Activated naive CD8-positive, alpha-beta T cell treated with anti-CD3 and anti-CD28 coated beads, Interleukin-2, amount 10 ng/mL, durations not matched to agents 7 days and 5 days (primary cell): ENCODE measurements at regions not wholly inside any gene's neighbourhood (a gene's known extent, or its start where the extent isn't known, plus 50 kb on each side); places are given as distances from the start of the nearest gene placed in this dataset.

Source experiments
- ATAC-seq: fragments of 150-1000 bp; cut with Tn5 transposase; one replicate; pipeline ENCODE4 v1.10.0; 2021; ENCODE audit warnings: low read depth, moderate library complexity
- POLR2A ChIA-PET: fragments of 350-600 bp; sonication (Branson Sonifier 250); formaldehyde crosslinking; loops from one replicate; lab custom pipeline; 2021; ENCODE audit warnings: antibody characterized with exemption; lab: Charles Lee
- DNase-seq: peaks from one replicate; pipeline ENCODE4 v3.0.0; 2021
- H3K27ac Mint-ChIP-seq: one replicate; pipeline ENCODE4 v1.8.0; 2022; ENCODE audit warnings: mild to moderate bottlenecking, mixed read lengths
- H3K27me3 Mint-ChIP-seq: one replicate; pipeline ENCODE4 v1.8.0; 2022; ENCODE audit warnings: mild to moderate bottlenecking, moderate library complexity, mixed read lengths
- H3K36me3 Mint-ChIP-seq: one replicate; pipeline ENCODE4 v1.8.0; 2021; ENCODE audit warnings: mild to moderate bottlenecking, mixed read lengths
- H3K4me1 Mint-ChIP-seq: one replicate; pipeline ENCODE4 v1.8.0; 2021; ENCODE audit warnings: mixed read lengths
- H3K4me3 Mint-ChIP-seq: one replicate; pipeline ENCODE4 v1.8.0; 2022; ENCODE audit warnings: mild to moderate bottlenecking, moderate library complexity, mixed read lengths
- H3K9me3 Mint-ChIP-seq: one replicate; pipeline ENCODE4 v1.8.0; 2021; ENCODE audit warnings: mixed read lengths

- ATAC-seq (no peak), DNase-seq (no peak)
- H3K4me1 Mint-ChIP-seq, result peaks cover 6% of the 10 kb centered on the region
- H3K9me3 Mint-ChIP-seq, result peaks cover 12% of the 10 kb centered on the region
- no peak overlapping the region for H3K27ac Mint-ChIP-seq
- H3K4me3 Mint-ChIP-seq, result no peak overlapping the region
- POLR2A ChIA-PET, result no interaction called here
- H3K27me3 Mint-ChIP-seq, result peaks cover 15% of the 10 kb centered on the region
- peaks cover 5% of the 10 kb centered on the region for H3K36me3 Mint-ChIP-seq
These were observed 55.4 kb upstream of the ATP5MC3 start for GRCh38 chr2:175236930-175237329.

- Mint-ChIP-seq H3K27me3 (peaks cover 4% of the 10 kb centered on the region), H3K4me1 (peaks cover 6% of the 10 kb centered on the region), H3K9me3 (peaks cover 10% of the 10 kb centered on the region), H3K27ac (no peak overlapping the region), H3K36me3 (peaks cover 5% of the 10 kb centered on the region), H3K4me3 (no peak overlapping the region)
- ATAC-seq (no peak), DNase-seq (no peak)
- POLR2A ChIA-PET, result no interaction called here
These were observed 53.1 kb upstream of the ATP5MC3 start for GRCh38 chr2:175234650-175235049.

- POLR2A ChIA-PET, result no interaction called here
- ATAC-seq (no peak), DNase-seq (no peak)
- H3K9me3 Mint-ChIP-seq, result peaks cover 9% of the 10 kb centered on the region
- H3K27ac Mint-ChIP-seq, result no peak overlapping the region
- H3K4me1 Mint-ChIP-seq, result peaks cover 6% of the 10 kb centered on the region
- peaks cover 4% of the 10 kb centered on the region for H3K27me3 Mint-ChIP-seq
- no peak overlapping the region for H3K4me3 Mint-ChIP-seq
- H3K36me3 Mint-ChIP-seq, result peaks cover 5% of the 10 kb centered on the region
These were observed 52.6 kb upstream of the ATP5MC3 start for GRCh38 chr2:175234153-175234552.

GRCh38 chr2:175233135-175233719, 51.7 kb upstream of the ATP5MC3 start:
- peaks cover 2% of the 10 kb centered on the region for H3K36me3 Mint-ChIP-seq
- ATAC-seq (no peak), DNase-seq (no peak)
- H3K9me3 Mint-ChIP-seq, result peaks cover 5% of the 10 kb centered on the region
- H3K27me3 Mint-ChIP-seq, result peaks cover 1% of the 10 kb centered on the region
- no peak overlapping the region for H3K27ac Mint-ChIP-seq
- no peak overlapping the region for H3K4me3 Mint-ChIP-seq
- POLR2A ChIA-PET, result no interaction called here
- H3K4me1 Mint-ChIP-seq, result peaks cover 7% of the 10 kb centered on the region
